22Rv1 (cell line): ENCODE measurements at regions not wholly inside any gene's neighbourhood (a gene's known extent, or its start where the extent isn't known, plus 50 kb on each side); places are given as distances from the start of the nearest gene placed in this dataset.

Source experiments
- CTCF ChIP-seq: fragments of 450-650 bp; IDR thresholded peaks from 2 replicates; pipeline ENCODE4 v1.5.1; 2017; ENCODE audit warnings: mild to moderate bottlenecking
- ZFX ChIP-seq: fragments of 450-650 bp; IDR thresholded peaks from 2 replicates; pipeline ENCODE4 v1.6.1; 2017; ENCODE audit warnings: antibody characterized with exemption, borderline replicate concordance

GRCh38 chr20:39607141-39607540, 645.0 kb downstream of the DHX35 start:
- TF ChIP-seq CTCF = no peak
- no peak for TF ChIP-seq ZFX
